GM18517 (cell line): ENCODE measurements at regions not wholly inside any gene's neighbourhood (a gene's known extent, or its start where the extent isn't known, plus 50 kb on each side); places are given as distances from the start of the nearest gene placed in this dataset.

ENCODE experiments used
- ATAC-seq: cut with Tn5 transposase; IDR thresholded peaks from one replicate; pipeline ENCODE4 v1.9.1; 2021; ENCODE audit warnings: mild to moderate bottlenecking, moderate library complexity; ENCODE audit not compliant: unreplicated experiment

DNA sequence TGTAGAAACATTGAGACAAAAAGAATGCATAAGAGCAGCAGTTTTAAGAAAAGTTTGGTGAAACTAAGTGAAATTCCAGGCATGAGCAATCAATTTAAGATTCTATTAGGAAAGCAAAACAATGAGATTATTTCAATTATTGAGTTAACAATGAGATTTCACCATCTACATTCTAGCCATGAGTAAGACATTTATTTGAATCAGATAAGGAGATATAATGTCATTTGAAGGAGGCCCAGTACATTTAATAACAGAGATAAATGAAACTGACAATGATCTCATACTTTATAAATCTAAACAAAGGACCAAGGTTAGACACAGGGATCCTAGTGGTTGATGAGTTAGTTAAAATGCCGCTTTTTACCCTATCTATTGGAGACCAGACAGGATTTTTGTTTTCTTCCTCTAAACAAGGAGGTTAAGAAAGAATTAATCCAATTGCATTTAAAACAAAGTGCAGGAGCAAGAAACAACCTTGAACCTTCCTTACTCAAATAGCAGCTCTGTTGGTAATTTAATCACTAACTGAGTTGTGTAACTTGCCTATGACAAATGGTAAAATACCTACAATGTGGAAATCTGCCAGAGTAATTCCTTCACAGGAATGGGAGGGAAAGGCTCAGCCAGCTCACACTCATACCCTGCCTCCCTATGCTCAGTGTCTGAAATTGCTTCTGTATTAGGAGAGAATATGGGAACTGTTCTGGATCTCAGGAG lies 103.5 kb upstream of the NR3C1 start:
- ATAC-seq, result no peak

DNA sequence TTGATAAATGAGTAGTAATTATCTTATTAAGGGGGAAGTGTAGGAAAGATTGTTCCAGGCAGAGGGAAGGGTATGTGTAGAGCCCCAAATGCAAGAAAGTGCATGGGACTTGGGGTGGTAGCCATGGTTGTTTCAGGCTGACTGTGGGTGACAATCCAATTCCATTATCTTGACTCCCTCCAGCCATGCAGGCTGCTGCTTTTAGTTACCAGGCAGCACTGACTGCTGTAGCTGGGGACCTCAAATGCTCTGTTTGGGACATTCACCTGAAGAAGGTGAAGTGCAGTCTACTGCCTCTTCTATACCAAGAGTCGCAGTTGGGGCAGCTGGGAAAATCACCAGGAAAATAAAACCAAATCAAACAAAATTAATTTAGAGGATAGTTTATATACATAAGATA lies 102.4 kb upstream of the NR3C1 start:
- no peak for ATAC-seq

DNA sequence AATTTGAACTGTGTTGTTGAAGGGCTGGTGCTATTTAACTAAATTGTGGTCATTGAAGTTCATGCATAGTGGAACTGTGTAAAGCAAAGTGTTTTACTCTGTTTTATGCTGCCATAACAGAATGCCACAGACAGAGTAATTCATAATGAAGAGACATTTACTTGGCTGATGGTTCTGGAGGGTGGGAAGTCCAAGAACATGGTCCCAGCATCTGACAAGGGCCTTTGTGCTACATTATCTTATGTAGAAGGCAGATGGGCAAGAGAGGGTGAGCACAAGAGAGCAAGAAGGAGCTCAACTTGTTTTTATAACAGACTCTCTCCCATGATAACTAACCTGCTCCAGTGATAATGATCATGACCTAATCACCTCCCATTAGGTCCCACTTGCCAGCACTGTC lies 101.9 kb upstream of the NR3C1 start:
- no peak for ATAC-seq

DNA sequence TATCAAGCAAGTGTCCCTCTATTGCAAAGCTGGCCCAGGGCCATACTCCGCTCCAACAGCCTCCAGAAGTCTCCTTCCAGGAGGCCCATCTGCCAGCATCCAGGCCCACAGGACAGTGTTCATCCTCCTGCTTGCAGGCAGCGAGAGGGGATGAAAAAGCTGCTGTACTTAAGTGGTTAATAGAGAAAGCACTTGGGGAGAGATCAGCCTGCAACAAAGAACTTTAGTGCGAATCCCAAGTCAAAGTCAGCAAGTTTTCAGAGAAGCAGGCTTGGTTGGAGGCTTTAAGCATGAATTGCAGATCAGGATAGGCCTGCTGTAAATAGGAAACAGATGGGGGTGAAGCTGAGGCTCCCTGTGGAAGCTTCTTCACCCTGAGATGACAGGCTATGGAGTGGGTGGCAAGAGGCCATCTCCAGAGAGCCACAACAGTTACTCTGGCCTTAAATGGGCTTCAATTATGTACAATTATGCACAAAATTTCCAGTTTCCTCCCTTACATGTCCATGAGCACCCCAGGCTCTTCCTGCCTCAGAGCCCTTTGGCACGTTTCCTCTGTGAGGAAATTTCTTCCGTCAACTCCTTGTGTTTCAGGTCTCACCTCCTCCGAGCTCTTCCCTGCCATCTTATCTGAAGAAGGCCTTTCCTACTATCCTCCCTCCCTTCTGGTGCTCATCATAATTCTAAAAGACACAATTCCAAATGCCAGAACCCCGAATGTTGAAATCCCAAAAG lies 98.0 kb upstream of the NR3C1 start:
- ATAC-seq, result no peak

DNA sequence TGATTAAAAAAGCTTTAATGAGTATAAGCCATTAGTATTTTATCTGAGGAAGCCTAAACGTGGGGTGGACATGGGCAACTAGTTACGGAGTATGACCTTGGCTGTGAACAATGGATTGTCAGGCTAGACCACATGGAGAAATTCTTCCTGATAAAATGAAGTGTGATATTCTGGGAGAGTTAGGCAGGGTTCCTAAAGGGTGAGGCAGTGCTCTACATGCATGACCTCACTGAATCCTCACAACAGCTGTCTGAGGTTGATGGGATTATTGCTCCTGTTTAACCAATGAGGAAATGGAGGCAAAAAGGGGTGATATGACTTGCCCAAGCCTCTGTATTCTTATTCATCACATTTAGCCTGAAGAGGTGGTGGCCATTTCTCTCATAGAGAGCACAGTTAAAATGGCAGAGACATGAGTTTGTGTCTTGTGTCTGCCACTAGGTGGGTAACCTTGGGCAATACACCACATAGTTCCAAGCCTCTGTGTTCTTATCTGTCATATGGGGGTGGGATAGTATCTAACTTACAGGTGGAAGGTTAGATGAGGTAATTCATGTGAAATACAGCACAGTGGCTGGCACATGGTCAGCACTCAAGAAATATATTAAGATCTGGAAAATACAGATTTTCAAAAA lies 96.1 kb upstream of the NR3C1 start:
- ATAC-seq, result no peak

DNA sequence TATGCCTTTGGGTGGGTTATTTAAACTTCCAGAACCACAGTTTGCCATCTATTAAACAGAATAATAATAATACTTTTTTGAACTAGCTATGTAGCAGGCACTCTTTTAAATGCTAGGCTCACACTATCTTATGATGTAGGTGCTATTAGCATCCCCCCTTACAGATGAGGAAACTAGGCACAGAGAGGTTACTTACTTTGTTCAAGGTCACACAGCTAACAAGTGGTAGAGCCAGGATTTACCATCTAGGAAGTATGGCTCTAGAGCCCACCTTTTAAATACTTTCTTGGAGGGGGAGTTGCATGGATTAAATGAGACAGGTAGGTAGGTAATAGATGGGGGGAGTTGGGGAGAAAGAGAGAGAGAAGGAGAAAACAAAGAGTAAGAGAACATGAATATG lies 95.3 kb upstream of the NR3C1 start:
- no peak for ATAC-seq

DNA sequence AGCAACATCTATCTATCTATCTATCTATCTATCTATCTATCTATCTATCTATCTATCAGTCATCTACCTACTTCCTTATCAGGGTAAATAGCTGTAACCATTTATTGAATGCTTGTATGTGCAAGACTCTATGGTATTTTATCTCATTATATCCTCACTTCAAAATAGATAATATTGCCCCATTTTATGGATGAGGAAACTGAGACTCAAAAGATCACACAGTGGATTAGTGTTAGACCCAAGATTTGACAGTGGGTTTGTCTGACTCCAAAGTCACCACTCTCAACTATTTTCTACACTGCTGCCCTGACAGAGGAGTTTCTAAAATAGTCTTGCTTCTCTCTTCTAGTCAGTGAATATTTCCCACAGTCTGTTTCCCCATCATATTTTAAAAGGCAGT lies 94.3 kb upstream of the NR3C1 start:
- ATAC-seq, result no peak

DNA sequence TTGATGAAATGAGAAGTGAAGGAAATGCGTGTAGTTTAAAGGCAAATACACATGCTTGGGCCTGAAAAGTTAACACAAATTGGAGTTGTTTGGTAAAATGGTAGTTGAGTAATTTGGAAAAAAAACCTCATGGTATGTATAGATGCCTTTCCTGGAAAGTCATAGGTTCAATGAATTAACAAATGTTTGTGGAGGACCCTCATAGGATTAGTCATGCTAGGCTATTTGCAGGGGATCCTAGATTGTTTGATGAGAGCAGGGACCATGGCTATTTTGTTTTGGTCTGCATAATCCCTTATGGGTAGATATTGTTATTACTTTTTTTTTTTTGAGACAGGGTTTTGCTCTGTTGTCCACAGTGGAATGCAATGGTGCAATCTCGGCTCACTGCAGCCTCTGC lies 93.5 kb upstream of the NR3C1 start:
- no peak for ATAC-seq

DNA sequence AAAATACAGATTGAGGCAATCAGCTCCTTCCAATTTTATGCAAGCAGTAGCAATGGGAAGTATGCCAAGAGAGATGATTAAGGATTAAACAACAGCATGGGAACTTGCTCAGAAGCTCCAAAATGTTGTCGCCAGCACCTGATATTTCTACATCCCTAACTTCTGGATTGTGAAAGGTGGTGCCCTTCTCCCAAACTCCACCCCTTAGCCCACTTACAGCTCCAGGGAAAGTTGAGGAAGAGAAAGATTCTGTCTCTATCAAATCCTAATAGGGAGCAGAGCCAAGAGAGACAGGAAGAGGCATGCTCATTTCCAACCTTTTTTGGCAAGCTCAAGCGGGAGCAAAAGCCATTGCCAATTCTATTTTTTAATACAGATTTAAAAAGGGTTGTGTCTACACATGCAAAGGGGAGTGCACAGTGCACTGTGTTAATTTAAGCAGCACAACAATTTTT lies 92.4 kb upstream of the NR3C1 start:
- ATAC-seq, result no peak

DNA sequence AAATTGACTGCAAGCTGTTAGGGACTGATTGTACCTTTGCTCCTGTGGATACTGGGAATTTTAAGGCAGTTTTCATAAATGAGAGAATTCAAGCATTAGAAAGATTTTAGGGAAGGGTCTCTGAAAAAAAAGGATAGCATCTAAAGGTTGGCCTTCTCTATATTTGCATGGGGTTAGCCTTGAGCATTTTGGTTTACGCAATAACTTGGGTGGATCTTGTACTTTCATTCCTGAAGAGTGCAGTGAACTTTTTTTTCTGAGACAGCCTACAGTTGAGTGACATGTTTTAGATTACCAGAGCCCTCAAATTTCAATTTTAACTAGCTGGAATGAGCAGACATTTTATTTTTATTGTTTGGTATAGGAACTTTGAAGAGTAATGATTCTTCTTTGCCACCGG lies 91.6 kb upstream of the NR3C1 start:
- ATAC-seq, result no peak

DNA sequence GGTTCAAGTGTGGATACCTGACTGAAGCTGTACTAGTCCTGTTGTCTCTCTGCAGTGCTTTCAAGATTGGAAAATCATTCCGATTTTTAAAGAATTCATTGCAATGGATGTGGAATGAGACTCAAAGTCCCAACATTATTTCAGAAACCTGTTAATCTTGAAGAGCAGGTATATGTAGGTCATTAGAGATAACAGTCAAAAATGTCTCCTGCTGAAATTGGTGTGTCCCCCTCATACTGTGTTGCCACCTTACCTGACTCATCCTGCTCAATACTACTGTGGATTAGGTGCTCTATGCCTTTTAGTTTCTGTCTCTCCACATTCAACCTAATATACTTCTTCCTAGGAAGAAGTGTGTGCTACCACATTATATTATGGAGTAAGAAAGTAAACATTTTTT lies 91.1 kb upstream of the NR3C1 start:
- no peak for ATAC-seq

DNA sequence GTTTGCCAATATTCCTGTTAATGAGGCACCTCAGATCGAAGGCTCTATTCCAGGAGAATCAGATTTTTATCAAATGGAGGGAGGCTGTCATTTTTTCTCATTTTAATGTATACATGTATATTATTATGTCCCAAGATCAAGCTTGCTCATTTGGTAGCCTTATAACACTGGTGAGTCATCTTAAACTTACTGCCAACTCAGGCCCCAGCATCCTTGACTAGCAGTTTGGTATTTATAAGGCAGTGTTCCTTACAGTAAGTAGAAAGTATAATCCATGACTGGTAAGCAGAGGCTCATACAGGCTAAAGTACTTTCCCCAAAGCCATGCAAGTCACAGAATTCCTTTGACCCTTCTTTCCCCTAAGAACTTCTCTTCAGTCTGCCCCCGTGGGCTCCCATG lies 90.7 kb upstream of the NR3C1 start:
- no peak for ATAC-seq

DNA sequence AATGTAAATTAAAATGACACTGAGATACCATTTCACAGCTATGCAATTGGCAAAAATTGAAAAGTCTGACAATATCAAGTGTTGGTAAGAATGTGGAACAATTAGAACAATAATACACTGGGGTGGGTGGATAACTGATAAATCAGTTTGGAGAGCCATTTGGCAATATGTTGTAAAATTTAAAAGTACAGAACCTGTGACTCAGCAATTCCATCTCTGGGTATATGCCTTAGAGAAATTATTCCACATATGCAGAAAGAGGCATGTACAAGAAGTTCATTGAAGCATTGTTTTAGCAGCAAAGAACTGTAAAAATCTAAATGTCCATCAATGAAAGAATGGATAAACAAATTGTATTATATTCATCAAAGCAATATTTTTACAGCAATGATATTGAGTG lies 89.3 kb upstream of the NR3C1 start:
- no peak for ATAC-seq

DNA sequence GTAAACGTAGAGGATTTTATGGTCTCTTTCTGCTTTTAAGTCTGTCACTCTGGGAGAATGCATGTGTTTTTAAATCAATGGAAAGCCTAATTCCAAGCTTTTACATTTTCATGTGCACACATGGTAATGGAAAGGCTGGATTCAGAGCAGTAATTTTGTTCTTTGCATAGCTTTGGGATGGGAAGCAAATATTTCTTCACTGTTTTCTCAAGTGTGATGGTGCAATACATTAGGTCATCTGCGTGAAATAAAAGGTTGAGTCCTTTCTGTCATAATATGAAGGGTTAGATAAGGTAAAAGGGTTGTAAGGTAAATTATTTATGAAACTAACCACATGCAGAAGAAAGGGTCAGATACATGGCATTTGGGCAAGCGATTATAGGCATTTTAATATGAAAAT lies 88.2 kb upstream of the NR3C1 start:
- no peak for ATAC-seq

DNA sequence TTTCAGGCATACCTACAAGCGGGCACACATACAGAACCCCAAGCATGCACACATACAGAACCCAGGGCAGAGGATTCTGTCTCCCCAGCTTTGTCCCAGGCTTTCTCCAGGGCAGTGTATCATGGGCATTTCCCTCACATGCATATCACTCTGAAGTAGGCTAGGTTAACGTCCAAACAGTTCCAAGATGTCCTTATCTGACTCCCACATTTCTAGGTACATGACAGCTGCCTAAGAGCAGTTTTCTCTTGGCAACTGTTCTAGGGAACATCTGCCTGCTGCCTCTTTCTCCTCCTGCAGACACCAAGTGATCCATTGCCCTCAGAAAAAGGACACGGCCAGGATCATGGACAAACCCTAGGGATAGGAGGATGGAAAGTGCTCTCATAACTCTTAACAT lies 84.9 kb upstream of the NR3C1 start:
- no peak for ATAC-seq

DNA sequence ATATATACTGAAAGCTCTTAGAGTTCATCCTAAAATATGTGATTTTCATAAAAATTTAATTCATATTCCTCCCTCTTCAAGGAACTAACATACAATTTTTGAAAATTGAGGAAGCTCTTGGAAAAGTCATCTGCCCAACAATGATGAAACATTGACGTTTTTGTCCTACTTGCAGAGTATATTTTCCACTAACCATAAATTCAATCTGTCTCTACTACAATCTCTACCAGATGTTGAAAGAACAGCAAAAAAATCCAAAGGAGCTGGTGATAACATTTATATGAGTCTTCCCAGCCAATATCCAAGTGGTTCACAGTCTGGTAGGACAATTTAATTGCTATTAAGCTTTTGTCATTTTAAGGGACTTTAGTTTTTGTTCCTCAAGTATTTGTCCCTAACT lies 81.1 kb upstream of the NR3C1 start:
- ATAC-seq, result no peak

DNA sequence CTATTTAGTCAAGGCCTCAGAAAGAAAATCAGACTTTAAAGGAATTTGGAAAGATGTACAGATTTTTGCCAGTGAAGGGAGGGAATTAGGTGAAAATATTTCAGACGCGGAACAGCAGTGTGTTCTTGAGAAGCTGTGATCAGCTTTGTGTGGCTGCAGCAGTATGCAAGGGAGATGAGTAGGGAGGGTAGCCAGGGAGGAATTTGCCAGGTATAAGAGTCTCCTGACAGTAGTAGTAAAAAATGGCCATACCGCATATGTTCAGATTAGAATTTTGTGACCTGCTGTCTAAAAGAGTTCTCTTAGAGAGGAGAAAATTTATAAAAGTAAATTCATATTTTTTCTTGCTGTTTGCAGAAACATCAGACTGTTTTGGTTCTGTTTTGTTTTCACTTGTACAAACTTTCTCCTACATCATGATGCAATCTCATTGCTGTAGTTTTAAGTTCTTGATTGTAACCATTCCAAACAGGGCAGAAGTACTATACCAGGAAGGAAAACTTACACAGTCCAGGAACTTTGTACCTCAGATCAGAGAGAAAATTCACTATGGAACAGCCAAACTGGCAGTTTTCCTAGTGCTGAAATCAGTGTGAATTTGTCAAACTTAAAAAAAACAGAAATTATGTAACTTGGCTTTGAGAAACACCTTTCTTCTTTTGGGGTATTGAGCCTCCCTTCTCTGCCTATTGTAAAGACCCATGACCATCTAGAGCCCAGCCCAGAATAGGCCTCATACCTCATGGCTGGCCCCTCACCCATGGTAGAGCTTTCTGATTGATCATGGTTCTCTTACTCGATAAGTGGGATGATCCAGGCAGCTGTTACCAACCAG lies 78.4 kb upstream of the NR3C1 start:
- ATAC-seq, result no peak

DNA sequence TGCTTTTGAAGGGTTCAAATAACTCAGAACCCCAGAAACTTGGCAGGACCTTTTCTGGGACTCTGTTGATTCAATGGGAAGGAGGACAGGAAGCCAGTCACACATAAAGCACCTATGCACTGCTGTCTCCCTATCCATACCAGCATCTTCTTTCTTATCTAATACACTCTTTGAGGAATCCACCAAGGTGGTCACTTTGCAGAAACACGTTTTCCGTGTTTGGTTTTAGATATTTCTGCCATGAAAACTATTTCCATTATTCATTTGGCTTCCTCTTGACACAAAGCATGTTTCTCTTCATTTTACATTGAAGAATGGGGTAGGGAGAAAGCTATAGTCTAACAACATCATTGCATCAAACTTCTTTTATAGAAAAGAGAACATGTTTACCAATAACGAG lies 76.5 kb upstream of the NR3C1 start:
- ATAC-seq, result no peak

DNA sequence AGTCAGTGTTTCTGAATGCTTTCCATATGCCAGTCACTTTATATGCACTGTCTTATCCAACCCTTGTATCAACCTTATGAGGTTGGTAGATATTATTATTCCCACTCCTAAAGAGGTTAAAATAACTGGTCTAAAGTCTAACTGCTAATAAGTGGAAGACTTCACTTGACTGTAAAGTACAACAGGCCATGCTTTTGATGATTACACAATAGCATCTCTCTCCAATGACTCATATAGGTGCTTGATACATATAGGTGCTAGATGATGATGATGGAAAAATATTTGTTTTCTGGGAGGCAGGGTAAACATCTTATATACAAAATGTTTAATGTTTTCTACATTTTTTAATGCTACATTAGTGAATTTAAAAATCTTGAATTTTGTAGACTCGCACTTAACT lies 75.9 kb upstream of the NR3C1 start:
- ATAC-seq, result no peak

DNA sequence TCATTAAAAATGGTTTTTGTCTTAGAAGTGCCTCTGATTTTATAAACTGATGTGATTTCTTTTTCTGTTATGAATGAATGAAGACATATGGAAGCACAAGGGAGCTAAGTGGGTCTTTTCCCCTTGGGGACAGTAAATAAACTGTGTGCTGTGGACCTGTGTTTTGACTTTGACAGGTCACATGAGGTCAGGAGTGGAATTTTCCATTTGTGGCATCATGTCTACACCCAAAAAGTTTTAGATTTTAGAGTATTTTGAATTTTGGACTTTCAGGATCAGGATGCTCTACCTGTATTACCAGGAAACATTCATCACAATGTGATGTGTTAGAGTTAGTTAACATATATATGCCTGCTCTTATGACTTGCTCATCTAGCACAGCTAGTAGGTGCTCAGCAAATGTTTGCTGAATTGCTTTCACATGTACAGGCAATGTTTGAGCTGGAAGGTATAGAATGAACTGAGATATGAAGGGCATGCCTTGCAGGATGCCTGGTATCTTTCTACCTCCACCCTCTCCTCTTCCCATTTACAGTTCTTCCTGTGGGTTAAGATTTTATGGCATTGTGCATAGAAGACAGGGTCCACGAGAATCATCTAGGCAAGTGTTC lies 73.2 kb upstream of the NR3C1 start:
- no peak for ATAC-seq

DNA sequence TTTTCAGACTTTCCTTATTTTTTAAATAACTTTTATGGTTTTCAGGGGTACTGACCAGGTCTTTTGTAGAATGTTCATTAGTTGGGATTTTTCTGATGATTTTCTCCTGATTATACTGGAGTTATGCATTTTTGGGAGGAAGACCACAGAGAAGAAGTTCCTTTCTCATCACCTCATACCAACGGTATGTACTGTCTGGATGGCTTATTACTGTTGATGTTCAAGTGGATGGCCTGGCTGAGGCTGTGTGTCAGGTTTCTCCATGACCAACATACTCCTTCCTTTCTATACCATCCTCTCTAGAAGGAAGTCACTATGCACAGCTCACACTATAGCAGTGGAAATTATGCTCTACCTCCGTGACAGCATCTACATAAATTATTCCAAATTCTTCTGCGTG lies 71.1 kb upstream of the NR3C1 start:
- ATAC-seq, result no peak
